GM15510 (cell line): ENCODE measurements at regions not wholly inside any gene's neighbourhood (a gene's known extent, or its start where the extent isn't known, plus 50 kb on each side); places are given as distances from the start of the nearest gene placed in this dataset.

Experiments used
- POLR2A ChIP-seq: IDR thresholded peaks from 3 replicates; pipeline ENCODE4 v1.6.1; 2011; ENCODE audit warnings: borderline replicate concordance; ENCODE audit not compliant: insufficient read length; ENCODE audit errors: extremely low read depth

DNA sequence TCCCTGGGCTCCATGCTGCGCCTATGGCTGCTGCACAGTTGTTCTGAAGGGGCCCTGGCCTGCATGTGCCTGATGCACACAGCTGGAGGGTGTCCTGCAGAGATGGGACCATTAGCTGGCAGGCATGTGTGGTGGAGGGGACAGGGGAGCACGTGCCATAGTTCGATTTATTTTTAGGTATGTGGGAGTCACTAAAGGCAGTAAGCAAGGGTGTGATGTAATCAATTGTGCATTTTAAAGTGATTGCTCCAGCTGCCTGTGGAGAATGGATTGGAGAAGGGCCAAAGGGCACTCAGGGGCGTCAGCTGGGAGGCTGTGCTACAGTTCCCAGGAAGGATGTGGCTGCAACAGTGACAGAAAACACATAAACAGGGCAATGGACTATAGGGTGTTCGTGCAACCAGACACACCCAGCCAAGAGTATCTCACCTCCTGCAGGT lies 205.1 kb downstream of the ARL4C start:
- no peak for TF ChIP-seq POLR2A

DNA sequence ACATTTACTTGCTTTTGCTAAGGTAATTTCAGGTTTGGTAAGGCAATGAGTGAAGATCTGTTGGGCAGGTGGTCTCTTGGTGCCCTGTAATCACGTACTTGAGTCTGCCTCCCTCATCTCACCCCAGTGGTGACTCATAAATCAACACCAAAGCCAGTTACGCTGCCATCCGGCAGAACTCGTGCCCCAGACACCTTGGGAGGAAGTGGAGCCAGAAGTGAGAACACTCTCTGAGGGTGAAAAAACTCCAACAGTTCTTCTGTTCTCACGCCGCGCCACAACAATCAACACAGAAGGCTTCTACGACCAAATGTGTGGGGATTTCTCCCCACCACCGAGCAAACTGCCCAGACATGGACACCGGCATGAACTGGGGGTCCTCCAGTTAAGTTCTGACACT lies 206.2 kb downstream of the ARL4C start:
- no peak for TF ChIP-seq POLR2A

DNA sequence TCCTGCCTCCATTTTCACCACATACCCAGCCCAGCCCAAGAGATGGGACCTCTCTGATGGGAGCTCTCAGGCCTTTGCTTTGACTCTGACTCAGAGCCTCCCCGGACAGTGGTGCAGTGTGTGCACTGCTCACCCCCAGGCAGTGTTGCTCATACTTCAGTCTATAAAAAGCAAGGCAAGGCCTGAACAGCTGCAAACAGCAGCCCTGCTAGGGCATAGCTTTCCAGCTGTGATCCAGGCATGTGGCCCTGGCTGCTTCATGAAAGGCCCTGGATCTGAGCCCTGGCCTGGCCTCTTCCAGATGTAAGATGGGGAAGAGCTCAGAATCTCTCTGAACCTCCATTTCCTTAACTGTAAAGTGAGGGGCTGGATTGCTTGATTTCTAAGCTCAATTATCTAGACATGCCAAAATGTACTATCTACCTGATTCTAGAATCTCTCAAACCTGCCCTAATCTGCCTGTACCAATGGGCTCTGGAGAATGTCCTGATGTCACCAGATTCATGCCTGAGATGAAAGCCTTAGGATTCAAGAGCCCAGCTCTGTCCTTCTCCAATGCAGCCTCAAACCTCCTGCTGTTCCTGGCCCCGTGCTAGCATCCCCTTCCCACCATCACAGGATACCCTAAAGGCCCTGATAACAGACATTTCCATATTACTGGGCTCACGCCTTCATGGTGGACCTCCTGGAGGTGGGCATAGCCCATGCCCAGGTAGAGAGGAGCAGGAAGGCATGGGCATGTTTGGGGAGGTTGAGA lies 206.9 kb downstream of the ARL4C start:
- TF ChIP-seq POLR2A: no peak

DNA sequence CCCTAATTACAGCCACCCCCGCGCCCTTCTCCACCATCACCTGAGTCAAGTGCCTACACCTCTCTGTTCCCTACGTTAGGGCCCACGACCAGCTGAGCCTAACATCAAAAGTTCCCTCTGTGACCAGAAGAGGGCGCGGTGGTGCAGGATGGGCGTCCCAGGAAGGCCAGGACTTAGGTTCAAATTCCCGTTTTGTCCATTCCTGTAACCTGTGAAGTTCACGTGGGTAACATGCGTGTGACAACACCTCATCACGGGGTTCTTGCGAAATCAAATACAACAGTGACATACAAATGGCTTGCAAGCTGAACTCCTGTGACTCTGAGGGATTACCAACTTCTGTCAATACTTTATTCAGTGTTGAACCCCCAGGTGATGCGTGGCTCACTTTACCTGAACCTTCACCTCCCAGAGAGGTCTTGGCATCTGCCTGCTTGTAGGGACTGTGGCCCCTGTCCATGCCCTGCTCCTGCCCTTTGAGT lies 207.9 kb downstream of the ARL4C start:
- TF ChIP-seq POLR2A: no peak

DNA sequence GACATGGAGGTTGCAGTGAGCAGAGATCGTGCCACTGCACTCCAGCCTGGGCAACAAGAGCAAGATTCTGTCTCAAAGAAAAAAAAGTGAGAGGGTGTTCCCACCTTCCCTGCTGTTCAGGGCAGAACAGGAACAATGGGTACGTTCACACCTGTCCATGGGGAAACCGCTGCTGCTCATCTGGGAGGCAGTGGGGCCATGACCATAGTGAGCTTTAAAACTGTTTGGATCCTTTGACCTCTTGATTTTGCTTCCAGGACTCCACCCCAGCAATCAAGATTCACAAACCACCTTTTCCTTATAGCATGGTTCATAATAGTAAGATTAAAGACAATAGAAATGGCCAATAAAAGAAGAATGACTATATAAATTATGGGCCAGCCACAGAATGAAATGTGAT lies 209.2 kb downstream of the ARL4C start:
- no peak for TF ChIP-seq POLR2A

DNA sequence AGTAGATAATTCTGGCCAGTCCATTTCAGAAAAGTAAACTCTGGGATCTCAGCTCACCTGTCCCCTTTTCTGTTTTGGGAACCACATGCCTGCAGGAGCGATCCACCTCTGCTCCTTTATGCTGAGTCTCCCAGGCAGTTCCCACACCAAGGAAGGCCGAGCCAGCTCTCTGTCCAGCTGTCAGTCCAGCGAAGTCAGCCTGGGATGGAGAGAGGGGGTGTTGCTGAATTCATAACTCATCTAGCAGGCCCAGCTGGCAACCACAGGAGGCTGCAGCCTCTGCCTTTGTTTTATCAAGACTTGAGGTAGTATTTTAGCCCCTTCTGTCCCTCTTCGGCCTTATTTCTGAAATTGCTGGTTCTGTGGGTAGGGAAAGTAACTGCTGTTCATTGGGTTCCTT lies 209.9 kb downstream of the ARL4C start:
- TF ChIP-seq POLR2A: no peak

DNA sequence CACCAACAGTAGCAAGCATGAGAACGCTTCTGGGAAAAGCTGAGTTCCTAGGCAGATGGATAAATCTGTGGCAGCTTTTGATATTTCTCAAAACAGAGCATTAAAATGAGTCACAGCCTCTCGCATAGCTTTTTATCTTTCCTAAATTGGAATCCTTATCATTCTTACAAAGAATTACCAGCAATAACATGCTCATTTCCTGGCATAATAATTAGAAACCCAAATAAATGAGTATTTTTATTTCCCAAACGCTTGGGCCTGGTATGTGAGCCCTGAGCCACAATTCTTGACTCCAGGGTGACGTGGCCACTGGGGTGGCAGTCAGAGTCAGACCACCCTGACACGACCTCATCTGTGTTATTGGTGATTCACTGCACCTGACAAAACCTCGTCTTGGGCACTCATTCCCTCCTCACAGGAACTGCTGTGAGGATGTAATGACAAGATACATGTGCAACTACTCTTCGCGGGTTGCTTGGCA lies 210.7 kb downstream of the ARL4C start:
- no peak for TF ChIP-seq POLR2A

DNA sequence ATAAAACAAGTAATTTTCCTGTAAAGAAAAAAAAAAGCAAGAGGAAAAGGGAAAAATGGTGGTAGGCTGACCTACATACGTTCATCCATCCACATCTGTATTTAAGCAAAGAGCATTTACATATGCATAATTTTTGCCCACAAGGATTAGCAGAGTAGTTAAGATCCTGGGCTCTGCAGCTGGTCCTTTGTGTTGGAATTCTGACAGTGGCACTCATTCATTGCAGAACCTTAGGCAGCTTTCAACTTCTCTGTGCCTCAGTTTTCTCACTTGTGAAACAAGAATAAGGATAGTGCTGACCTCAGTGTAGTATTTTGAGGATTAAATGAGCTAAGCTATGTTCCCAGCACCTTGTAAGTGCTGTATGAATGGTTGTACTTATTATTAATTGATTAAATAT lies 211.3 kb downstream of the ARL4C start:
- no peak for TF ChIP-seq POLR2A

DNA sequence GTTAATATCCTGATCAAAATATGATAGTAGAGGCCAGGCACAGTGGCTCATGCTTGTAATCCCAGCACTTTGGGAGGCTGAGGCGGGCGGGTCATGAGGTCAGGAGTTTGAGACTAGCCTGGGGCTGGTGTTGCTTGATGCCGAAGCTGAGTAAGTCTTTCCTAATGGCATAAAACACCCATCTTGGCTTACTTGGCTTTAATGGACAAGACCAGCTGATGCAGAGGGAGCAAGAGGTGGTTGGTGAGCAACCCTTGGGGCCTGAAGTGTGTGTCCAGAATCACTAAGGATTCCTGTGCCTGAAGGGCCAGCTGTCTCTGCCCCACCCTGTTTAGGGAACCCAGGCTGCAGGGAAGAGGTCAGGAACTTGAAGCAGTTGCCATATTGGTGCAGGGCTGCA lies 217.2 kb downstream of the ARL4C start:
- no peak for TF ChIP-seq POLR2A

DNA sequence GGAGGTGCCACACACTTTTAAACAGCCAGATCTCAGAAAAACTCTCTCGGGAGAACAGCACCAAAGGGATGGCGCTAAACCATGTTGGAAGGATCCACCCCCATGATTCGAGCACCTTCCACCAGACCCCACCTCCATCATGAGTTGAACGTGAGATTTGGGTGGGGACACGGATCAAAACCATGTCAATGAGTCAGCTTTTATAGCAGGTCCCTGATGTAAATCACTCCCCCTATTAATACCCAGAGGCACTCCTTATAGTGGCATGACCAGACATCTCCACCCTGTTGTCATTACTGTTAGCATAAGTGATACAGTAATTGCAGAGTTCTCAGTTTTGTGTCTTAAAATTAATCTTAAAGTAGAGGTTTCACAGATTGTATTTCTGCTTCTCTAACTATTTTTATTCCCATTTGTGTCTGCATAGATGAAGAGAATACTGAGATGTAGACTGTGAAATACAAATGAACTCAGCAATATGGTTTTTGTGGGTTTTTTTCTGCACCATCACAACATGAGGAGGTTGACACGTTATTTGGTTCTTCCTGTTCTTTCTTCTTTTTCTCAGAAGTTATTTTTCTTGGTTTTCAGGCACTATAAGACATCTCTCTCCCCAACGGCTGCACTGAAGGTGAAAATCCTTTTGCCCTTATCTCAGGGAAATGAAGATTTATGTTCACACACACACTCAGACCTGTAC lies 218.2 kb downstream of the ARL4C start:
- TF ChIP-seq POLR2A: no peak

DNA sequence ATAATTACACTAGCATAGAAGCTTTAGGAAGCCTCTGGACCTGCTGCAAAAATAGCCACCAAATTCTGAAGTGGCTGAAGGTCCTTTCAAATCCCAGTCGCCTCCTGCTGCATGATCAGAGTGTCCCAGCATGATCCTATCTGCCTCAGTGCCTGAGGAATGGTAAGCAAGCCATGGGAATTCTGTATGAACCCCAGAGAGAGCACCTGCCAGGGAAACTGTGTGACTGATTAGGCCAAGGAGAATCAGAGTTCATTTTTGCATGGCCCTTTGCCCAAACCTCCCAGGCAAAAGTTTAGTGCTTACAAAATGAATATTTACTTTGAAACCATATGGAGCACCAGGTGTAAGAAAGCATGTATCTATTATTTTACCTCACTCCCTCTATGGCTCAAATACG lies 221.4 kb downstream of the ARL4C start:
- no peak for TF ChIP-seq POLR2A

DNA sequence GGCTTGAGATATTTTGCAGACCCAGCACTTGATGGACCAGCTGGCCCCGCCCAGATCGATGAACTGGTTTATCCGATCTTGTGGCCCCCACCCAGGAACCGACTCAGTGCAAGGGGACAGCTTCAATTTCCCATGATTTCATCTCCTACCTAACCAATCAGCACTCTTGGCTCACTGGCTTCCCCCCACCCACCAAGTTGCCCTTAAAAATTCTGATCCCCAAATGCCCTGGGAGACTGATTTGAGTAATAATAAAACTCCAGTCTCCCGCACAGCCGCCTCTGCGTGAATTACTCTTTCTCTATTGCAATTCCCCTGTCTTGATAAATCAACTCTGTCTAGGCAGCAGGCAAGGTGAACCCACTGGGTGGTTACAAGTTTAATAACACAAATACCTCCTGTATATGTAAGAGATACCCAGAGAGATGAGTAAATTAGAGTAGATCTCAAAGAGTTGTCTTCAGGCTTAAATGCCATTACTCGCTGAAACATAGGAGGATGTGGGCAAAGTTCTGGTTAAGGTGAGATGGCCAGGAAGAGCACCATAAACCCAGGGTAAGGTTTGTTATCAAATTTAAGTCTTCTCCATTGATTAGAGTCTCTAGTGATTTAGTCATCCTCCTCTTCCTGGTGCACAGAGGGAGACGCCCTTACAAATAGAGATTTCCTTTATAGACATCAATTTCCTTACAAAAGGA lies 222.8 kb downstream of the ARL4C start:
- no peak for TF ChIP-seq POLR2A

DNA sequence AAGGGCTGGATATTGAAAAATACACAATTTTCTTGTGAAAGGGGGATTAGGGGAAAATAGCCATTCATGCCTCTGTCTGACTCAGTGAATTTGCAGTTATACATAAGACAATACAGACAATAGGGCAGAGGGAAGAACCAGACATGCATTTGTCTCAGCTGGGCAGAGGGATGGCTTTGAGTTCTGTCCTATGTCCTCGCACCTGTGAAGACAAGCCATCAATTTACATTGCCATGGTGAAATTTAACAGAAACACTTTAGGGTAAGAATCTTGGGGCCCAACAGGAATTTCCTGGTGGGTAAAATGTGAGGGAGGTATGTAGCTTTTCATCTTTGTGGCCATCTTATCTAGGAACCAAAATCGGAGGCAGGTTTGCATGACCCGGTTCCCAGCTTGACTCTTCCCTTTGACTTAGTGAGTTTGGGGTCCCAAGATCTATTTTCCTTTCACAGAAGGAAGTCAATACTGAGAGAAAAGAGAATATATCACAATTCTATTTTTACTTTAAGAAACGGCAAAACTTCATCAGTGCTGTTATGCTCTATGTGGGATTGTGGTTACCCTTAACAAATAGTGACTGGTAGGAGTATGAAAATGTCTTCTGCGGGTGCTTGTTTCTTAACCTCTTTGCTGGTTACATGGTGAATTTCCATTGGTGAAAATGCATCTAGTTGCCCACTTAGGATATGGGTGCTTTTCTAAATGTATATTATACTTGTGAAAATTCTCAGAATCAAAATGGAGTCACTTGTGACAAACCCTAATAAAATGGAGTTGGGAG lies 221.8 kb downstream of the SPP2 start:
- TF ChIP-seq POLR2A: no peak

DNA sequence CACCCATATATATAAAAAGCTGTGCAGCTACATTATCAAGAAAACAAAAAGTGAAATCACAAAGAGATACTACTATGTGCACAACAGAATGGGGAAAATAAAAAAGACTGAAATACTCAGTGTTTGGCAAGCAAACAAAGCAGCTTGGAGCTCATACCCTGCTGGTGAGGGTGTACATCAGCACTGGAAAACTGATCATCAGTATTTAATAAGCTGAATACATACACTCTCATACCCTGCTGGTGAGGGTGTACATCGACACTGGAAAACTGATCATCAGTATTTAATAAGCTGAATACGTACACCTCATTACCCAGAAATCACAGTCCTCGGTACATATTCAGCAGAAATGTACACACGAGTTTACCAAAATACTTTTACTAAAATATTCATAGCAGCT lies 220.8 kb downstream of the SPP2 start:
- no peak for TF ChIP-seq POLR2A
